Parathyroid adenoma (tissue), 2 donors: ENCODE measurements at regions not wholly inside any gene's neighbourhood (a gene's known extent, or its start where the extent isn't known, plus 50 kb on each side); places are given as distances from the start of the nearest gene placed in this dataset.

Experiments used
- H2AFZ ChIP-seq: fragments of 300-600 bp; sonication (generic); one replicate; pipeline ENCODE4 v1.7.0; 2017; ENCODE audit warnings: antibody characterized with exemption, mild to moderate bottlenecking
- H3K27ac ChIP-seq: fragments of 300-600 bp; sonication (generic); one replicate; pipeline ENCODE4 v1.7.0; 2017
- H3K27me3 ChIP-seq: fragments of 300-600 bp; sonication (generic); one replicate; pipeline ENCODE4 v1.7.0; 2017; ENCODE audit warnings: low read length; ENCODE audit not compliant: control insufficient read depth, insufficient read depth
- H3K36me3 ChIP-seq: fragments of 300-600 bp; sonication (generic); one replicate; pipeline ENCODE4 v1.7.0; 2017; ENCODE audit warnings: low read length; ENCODE audit not compliant: control insufficient read depth, insufficient read depth
- H3K4me1 ChIP-seq: fragments of 300-600 bp; sonication (generic); one replicate; pipeline ENCODE4 v1.7.0; 2017; ENCODE audit warnings: control low read depth
- H3K4me2 ChIP-seq: fragments of 300-600 bp; sonication (generic); one replicate; pipeline ENCODE4 v1.7.0; 2017; ENCODE audit warnings: low read length
- H3K4me3 ChIP-seq: fragments of 300-600 bp; sonication (generic); one replicate; pipeline ENCODE4 v1.7.0; 2017; ENCODE audit warnings: low read depth, low read length
- H3K79me2 ChIP-seq: fragments of 300-600 bp; sonication (generic); one replicate; pipeline ENCODE4 v1.7.0; 2017; ENCODE audit warnings: control low read depth
- H3K9ac ChIP-seq: fragments of 300-600 bp; sonication (generic); one replicate; pipeline ENCODE4 v1.7.0; 2017; ENCODE audit warnings: mild to moderate bottlenecking
- H3K9me3 ChIP-seq: fragments of 300-600 bp; sonication (generic); one replicate; pipeline ENCODE4 v1.7.0; 2017; ENCODE audit warnings: low read length; ENCODE audit not compliant: control insufficient read depth
- TF ChIP-seq, protein P1 (sequence below): fragments of 300-600 bp; sonication (generic); IDR thresholded peaks from one replicate; pipeline ENCODE4 v1.7.0; 2017; ENCODE audit warnings: antibody characterized with exemption, mild to moderate bottlenecking
- donor health status: primary hyperparathyroidism.

DNA sequence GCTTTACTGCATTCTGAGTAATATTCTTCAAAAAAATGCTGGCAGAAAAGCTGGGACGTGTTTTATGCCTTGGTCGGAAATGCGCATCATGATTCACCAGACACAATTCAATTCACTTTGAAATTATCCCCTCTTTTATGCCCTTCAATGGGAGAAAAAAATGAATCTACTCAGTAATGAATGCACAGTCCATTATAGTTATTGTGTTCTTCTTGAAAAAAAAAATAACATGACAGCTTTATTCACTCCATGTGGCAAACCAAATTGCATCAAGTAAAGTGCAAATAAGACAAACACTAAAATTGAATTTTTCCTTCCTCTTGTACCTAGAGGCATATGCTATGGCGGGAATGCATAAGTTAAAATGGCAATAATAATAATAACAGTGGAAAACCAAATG, 159.4 kb upstream of the IFNG-AS1 start:
- Histone ChIP-seq H3K9ac (no peak overlapping the region), H3K27me3 (no peaks in the 10 kb centered on the region), H3K4me1 (no peaks in the 10 kb centered on the region), H3K4me3 (no peak overlapping the region), H3K36me3 (no peaks in the 10 kb centered on the region), H3K27ac (no peak overlapping the region), H3K79me2 (no peaks in the 10 kb centered on the region), H3K4me2 (no peak overlapping the region), H3K9me3 (no peaks in the 10 kb centered on the region), H2AFZ (no peak overlapping the region)
- TF ChIP-seq, protein P1, sequence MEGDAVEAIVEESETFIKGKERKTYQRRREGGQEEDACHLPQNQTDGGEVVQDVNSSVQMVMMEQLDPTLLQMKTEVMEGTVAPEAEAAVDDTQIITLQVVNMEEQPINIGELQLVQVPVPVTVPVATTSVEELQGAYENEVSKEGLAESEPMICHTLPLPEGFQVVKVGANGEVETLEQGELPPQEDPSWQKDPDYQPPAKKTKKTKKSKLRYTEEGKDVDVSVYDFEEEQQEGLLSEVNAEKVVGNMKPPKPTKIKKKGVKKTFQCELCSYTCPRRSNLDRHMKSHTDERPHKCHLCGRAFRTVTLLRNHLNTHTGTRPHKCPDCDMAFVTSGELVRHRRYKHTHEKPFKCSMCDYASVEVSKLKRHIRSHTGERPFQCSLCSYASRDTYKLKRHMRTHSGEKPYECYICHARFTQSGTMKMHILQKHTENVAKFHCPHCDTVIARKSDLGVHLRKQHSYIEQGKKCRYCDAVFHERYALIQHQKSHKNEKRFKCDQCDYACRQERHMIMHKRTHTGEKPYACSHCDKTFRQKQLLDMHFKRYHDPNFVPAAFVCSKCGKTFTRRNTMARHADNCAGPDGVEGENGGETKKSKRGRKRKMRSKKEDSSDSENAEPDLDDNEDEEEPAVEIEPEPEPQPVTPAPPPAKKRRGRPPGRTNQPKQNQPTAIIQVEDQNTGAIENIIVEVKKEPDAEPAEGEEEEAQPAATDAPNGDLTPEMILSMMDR, result no peak

GRCh38 chr12:67832155-67832554, 157.1 kb upstream of the IFNG-AS1 start:
- H3K27ac ChIP-seq, result no peak overlapping the region
- H3K4me1 ChIP-seq, result no peaks in the 10 kb centered on the region
- no peaks in the 10 kb centered on the region for H3K9me3 ChIP-seq
- H3K4me2 ChIP-seq, result no peak overlapping the region
- TF ChIP-seq, protein P1, result no peak
- H3K9ac ChIP-seq, result no peak overlapping the region
- H2AFZ ChIP-seq, result no peak overlapping the region
- H3K36me3 ChIP-seq, result no peaks in the 10 kb centered on the region
- H3K27me3 ChIP-seq, result no peaks in the 10 kb centered on the region
- H3K4me3 ChIP-seq, result no peak overlapping the region
- no peaks in the 10 kb centered on the region for H3K79me2 ChIP-seq

DNA sequence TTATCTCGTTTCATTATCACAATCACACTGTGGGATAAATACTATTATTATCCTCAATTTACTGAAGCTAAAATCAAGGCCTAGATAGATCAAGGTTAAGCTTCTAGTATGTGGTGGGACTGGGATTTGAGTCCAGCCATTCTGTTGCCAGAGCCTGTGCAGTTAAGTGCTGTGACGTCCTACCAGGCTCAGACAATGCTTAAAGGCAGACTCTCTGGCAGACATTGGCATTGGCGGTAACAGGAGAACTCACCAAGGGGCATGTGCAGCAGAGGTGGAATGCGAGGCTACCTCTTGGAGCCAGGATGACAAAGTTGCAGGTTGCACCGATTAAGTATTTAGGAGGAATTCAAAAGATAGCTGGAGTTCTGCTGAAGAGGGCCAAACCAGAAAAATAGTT, 155.6 kb upstream of the IFNG-AS1 start:
- Histone ChIP-seq H3K4me1 (no peaks in the 10 kb centered on the region), H3K9ac (no peak overlapping the region), H3K4me2 (no peak overlapping the region), H3K79me2 (no peaks in the 10 kb centered on the region), H3K9me3 (no peaks in the 10 kb centered on the region), H3K4me3 (no peak overlapping the region), H2AFZ (no peak overlapping the region), H3K27ac (no peak overlapping the region), H3K36me3 (no peaks in the 10 kb centered on the region), H3K27me3 (no peaks in the 10 kb centered on the region)
- TF ChIP-seq, protein P1, result no peak

- H3K9ac ChIP-seq, result no peak overlapping the region
- no peaks in the 10 kb centered on the region for H3K4me1 ChIP-seq
- H3K4me3 ChIP-seq, result no peak overlapping the region
- TF ChIP-seq, protein P1, result no peak
- no peaks in the 10 kb centered on the region for H3K36me3 ChIP-seq
- H3K79me2 ChIP-seq, result no peaks in the 10 kb centered on the region
- no peaks in the 10 kb centered on the region for H3K9me3 ChIP-seq
- H3K27ac ChIP-seq, result no peak overlapping the region
- no peaks in the 10 kb centered on the region for H3K27me3 ChIP-seq
- H3K4me2 ChIP-seq, result no peak overlapping the region
- H2AFZ ChIP-seq, result no peak overlapping the region
Observed at GRCh38 chr12:67837876-67838275, 151.4 kb upstream of the IFNG-AS1 start.

- H3K4me1 ChIP-seq, result no peaks in the 10 kb centered on the region
Observed at GRCh38 chr12:67842124-67842523, 147.1 kb upstream of the IFNG-AS1 start.

More at GRCh38 chr12:67842124-67842523, 147.1 kb upstream of the IFNG-AS1 start:
- Histone ChIP-seq H3K4me2 (no peak overlapping the region), H3K79me2 (no peaks in the 10 kb centered on the region), H2AFZ (no peak overlapping the region), H3K27me3 (no peaks in the 10 kb centered on the region), H3K27ac (no peak overlapping the region), H3K4me3 (no peak overlapping the region), H3K9me3 (no peaks in the 10 kb centered on the region), H3K36me3 (no peaks in the 10 kb centered on the region), H3K9ac (no peak overlapping the region)
- TF ChIP-seq, protein P1, result no peak
